ENCODE measurements at regions not wholly inside any gene's neighbourhood (a gene's known extent, or its start where the extent isn't known, plus 50 kb on each side); places are given as distances from the start of the nearest gene placed in this dataset.

DNA sequence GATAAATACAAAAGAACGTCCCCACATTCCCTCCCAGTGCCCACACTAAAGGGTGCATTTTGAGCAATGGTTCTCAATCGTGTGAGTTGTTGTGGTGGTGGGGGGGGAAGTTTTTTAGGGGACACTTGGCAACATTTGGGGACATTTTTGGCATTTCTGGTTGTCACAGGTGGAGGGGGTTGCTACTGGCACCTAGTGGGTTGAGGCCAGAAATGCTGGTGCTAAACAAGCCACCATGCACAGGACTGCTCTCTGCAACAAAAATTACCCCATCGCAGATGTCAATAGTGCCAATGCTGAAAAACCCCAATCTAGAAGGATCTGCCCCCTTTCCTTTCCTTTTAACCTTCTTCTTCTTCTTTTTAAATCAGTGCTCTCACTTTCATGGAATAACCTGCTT lies 453.3 kb downstream of the TSHZ3 start:
- TF ChIP-seq, protein P1, sequence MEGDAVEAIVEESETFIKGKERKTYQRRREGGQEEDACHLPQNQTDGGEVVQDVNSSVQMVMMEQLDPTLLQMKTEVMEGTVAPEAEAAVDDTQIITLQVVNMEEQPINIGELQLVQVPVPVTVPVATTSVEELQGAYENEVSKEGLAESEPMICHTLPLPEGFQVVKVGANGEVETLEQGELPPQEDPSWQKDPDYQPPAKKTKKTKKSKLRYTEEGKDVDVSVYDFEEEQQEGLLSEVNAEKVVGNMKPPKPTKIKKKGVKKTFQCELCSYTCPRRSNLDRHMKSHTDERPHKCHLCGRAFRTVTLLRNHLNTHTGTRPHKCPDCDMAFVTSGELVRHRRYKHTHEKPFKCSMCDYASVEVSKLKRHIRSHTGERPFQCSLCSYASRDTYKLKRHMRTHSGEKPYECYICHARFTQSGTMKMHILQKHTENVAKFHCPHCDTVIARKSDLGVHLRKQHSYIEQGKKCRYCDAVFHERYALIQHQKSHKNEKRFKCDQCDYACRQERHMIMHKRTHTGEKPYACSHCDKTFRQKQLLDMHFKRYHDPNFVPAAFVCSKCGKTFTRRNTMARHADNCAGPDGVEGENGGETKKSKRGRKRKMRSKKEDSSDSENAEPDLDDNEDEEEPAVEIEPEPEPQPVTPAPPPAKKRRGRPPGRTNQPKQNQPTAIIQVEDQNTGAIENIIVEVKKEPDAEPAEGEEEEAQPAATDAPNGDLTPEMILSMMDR (IDR thresholded peaks at IDR 0.05), result no peak
- Histone ChIP-seq H3K27me3 (no peaks in the 10 kb centered on the region), H3K4me3 (no peak overlapping the region), H3K36me3 (no peaks in the 10 kb centered on the region), H3K27ac (no peak overlapping the region), H3K9me3 (no peaks in the 10 kb centered on the region), H3K4me1 (no peaks in the 10 kb centered on the region)
- DNase-seq (no peak), ATAC-seq (no peak)
- intact Hi-C loops (cut with DNase I), result no loop called here

DNA sequence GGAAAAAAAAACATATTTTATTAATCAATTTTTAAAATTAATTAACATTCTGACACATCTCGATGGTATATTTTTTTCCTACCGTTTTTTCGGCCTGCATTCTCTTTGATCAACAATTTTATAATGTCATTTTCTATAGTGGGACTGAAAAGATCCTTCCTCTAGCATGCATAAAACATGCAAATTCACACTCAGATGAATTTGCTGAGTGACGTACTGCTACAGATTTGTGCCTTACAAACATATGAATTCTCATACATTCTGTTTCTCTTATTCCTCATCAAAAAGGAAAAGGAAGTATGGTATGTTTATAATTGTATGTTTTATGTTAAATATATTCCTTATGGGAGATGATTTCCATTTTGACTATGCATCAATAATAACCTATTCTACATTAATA lies 458.2 kb downstream of the TSHZ3 start:
- H3K4me1 ChIP-seq, result no peaks in the 10 kb centered on the region
- no peak for ATAC-seq
- H3K9me3 ChIP-seq, result no peaks in the 10 kb centered on the region
- no peak for DNase-seq
- intact Hi-C loops (cut with DNase I), result no loop called here
- TF ChIP-seq, protein P1 (IDR thresholded peaks at IDR 0.05), result no peak
- no peak overlapping the region for H3K27ac ChIP-seq
- H3K36me3 ChIP-seq, result no peaks in the 10 kb centered on the region
- no peak overlapping the region for H3K4me3 ChIP-seq
- H3K27me3 ChIP-seq, result no peaks in the 10 kb centered on the region

DNA sequence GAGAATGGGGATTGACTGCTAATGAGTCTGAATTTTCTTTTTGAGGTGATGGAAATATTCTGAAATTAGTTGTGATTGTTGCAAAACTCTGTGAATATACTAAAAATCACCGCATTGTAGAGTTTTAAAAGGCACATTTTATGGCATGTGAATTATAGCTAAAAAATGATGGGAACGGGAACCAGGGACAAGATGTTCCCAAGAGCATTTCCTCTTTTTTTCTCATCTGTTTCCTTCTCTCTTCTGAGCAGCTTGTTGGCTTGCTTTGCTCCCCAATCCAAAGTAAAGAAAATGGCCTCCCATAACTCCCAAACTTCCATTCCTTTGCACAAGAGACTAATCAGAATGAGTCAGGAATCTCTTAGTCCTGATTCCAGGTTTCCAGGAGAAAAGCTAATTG lies 459.2 kb downstream of the TSHZ3 start:
- Histone ChIP-seq H3K27me3 (no peaks in the 10 kb centered on the region), H3K4me3 (no peak overlapping the region), H3K27ac (no peak overlapping the region), H3K36me3 (no peaks in the 10 kb centered on the region), H3K4me1 (no peaks in the 10 kb centered on the region), H3K9me3 (no peaks in the 10 kb centered on the region)
- ATAC-seq, result no peak
- no peak for DNase-seq
- TF ChIP-seq, protein P1 (IDR thresholded peaks at IDR 0.05), result no peak
- intact Hi-C loops (cut with DNase I), result no loop called here

DNA sequence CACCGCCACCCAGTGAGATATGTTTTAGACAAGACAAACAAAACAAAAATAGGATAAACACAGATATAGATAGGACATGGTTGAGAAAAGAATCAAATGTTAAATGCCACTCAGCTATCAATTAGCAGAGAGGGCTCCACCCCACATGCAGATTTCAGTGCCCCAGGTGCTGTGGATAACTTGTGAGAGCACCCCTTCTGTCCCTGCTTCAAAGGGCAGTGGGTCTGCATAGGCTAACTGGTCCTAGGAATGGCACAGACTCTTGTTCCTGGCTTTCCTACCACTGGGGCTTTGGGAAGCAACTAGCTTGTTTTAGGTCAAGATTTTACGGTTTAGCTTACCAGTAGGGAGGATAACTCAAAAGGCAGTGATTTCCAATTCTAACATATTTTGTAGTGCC lies 460.3 kb downstream of the TSHZ3 start:
- H3K4me1 ChIP-seq, result no peaks in the 10 kb centered on the region
- TF ChIP-seq, protein P1 (IDR thresholded peaks at IDR 0.05), result no peak
- H3K4me3 ChIP-seq, result no peak overlapping the region
- no peaks in the 10 kb centered on the region for H3K9me3 ChIP-seq
- ATAC-seq (no peak), DNase-seq (no peak)
- H3K27ac ChIP-seq, result no peak overlapping the region
- no peaks in the 10 kb centered on the region for H3K36me3 ChIP-seq
- H3K27me3 ChIP-seq, result no peaks in the 10 kb centered on the region
- intact Hi-C loops (cut with DNase I), result no loop called here

DNA sequence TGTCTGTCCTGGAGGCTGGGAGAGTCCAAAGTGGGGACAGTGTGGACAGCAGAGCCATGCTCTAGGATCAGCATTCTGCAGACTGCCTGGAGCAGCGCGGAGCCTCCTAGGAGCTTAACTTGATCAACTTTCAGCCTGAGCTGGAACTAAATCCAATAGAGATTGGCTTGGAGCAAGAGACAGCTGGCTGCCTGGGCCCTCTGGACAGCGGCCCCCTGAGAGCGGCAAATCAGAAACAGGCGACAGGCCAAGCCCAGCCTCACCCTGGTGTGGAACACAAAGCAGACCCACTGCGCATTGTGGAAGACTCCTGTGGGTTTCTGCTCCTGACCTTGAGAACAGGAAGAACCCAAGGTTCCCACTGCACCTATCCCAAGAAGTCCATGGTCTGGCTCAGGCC lies 462.2 kb downstream of the TSHZ3 start:
- Histone ChIP-seq H3K9me3 (no peaks in the 10 kb centered on the region), H3K4me3 (no peak overlapping the region), H3K36me3 (no peaks in the 10 kb centered on the region), H3K27me3 (no peaks in the 10 kb centered on the region), H3K4me1 (no peaks in the 10 kb centered on the region), H3K27ac (no peak overlapping the region)
- ATAC-seq, result no peak
- intact Hi-C loops (cut with DNase I), result no loop called here
- TF ChIP-seq, protein P1 (IDR thresholded peaks at IDR 0.05), result no peak
- no peak for DNase-seq

DNA sequence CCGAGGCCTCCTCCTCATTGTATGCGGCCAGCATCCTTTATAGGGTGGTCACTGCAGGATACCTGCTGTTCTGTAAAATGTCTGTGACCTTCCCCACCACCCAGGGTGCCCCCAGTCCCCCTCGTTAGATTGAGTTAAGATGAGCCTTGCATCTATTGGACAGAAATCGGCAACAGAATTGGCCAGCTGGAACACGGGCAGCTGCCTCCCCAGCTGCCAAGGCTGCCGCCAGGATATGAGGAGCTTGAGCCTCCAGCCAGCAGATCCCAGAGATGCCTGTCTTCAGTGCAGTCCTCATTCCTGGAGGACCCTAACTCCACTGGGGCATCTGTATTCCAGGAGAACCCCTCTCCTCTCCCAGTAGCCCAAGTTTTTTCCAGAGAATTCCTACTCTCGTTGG lies 463.0 kb downstream of the TSHZ3 start:
- H3K27me3 ChIP-seq, result no peaks in the 10 kb centered on the region
- no peaks in the 10 kb centered on the region for H3K9me3 ChIP-seq
- H3K4me3 ChIP-seq, result no peak overlapping the region
- TF ChIP-seq, protein P1 (IDR thresholded peaks at IDR 0.05), result no peak
- DNase-seq (no peak), ATAC-seq (no peak)
- H3K27ac ChIP-seq, result no peak overlapping the region
- intact Hi-C loops (cut with DNase I), result no loop called here
- no peaks in the 10 kb centered on the region for H3K36me3 ChIP-seq
- H3K4me1 ChIP-seq, result no peaks in the 10 kb centered on the region
